ENCODE measurements at regions not wholly inside any gene's neighbourhood (a gene's known extent, or its start where the extent isn't known, plus 50 kb on each side); places are given as distances from the start of the nearest gene placed in this dataset.

DNA sequence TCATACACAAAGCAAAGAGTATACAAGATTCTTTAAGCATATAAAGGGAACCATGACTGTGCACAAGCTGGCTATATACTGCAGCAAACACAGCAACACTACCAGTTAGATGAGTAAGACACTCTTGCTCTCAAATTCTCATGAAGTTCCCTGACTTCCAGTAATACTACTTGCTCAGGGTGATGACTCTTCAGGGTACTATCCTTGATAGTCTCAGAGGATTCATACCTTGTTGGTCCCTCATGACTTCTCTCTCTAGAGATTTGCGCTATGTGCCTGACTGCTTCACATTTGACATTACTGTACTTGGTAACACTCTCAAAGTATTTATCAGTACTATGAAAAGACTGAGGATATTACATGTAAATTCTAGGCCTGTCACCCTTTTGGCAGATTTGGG, 159.8 kb upstream of the ZRANB2 start:
- Histone ChIP-seq H4K20me1 (no peaks in the 10 kb centered on the region), H3K4me2 (no peak overlapping the region), H3K4me1 (peaks cover 0 to 5% (median 0%) of the 10 kb centered on the region in 10 experiments; a peak in 2 of 20 replicates), H3K9me3 (replicated peaks in 1 of 11) (no peaks in the 10 kb centered on the region), H3K4me3 (no peak overlapping the region), H3K27ac (no peak overlapping the region), H3K27me3 (no peaks in the 10 kb centered on the region), H3K36me3 (no peaks in the 10 kb centered on the region), H3K9ac (no peak overlapping the region)
- no peak for TF ChIP-seq Cebpa-rat (IDR thresholded peaks at IDR 0.05)

DNA sequence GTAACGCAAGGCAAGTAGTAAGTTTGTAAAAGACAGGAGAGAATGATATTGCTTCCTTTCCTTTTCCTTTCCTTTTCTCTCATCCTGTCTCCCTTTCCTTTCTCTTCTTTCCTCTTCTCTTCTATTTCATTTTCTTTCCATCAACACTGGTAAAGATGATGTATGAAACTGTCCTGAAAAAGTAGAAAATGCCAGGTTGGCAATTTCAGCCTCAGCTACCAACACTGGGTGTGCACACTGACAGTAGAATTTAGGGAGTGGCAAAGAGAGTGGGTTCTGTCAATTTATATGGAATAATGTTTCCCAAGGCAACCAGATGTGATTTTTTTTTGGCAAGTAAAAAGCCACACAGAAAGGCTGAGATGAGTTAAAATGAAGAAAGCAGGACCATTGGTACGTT, 155.7 kb upstream of the ZRANB2 start:
- Histone ChIP-seq H3K4me3 (no peak overlapping the region), H3K27me3 (no peaks in the 10 kb centered on the region), H3K4me2 (no peak overlapping the region), H4K20me1 (no peaks in the 10 kb centered on the region), H3K9me3 (replicated peaks in 1 of 11) (no peaks in the 10 kb centered on the region), H3K27ac (no peak overlapping the region), H3K4me1 (no peaks in the 10 kb centered on the region), H3K9ac (no peak overlapping the region), H3K36me3 (no peaks in the 10 kb centered on the region)
- no peak for TF ChIP-seq Cebpa-rat (IDR thresholded peaks at IDR 0.05)

DNA sequence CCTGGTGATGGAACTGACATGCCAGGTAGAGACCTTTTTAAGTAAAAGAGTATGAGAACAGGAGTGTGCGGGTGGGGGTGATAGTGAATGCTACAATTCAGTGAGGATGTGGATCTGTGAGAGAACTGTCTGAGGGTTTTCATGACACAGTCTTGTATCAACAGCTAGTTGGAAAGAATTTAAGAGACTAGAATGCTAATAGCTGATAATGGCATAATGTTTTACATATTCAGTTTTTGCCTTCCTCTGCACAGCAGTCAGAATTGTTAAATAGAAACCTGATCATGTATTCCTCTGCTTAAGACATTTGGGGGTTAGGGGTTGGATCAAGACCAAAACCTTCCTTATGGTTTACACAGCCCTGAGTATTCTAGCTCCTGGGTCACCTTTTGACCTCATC, 152.8 kb upstream of the ZRANB2 start:
- Histone ChIP-seq H3K36me3 (no peaks in the 10 kb centered on the region), H3K4me2 (no peak overlapping the region), H4K20me1 (no peaks in the 10 kb centered on the region), H3K9ac (no peak overlapping the region), H3K4me1 (no peaks in the 10 kb centered on the region), H3K9me3 (replicated peaks in 1 of 11) (no peaks in the 10 kb centered on the region), H3K27ac (no peak overlapping the region), H3K27me3 (no peaks in the 10 kb centered on the region), H3K4me3 (no peak overlapping the region)
- no peak for TF ChIP-seq Cebpa-rat (IDR thresholded peaks at IDR 0.05)

DNA sequence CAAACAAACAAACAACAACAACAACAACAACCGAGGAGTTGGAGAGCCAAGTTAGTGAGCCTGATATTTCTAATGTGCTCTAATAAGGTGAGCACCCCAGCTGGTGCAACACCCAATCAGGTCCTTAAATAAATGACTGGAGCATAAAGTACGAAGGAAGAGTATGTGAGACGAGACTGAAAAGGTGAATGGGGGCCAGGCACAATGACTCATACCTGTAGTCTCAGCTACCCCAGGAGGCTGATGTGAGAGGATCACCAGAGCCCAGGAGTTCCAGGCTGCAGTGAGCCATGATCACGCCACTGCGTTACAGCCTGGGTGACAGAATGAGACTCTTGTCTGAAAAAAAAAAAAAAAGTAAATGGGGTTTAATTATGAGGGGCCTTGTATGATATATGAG, 152.0 kb upstream of the ZRANB2 start:
- H3K27ac ChIP-seq = no peak overlapping the region
- no peak overlapping the region for H3K4me3 ChIP-seq
- no peaks in the 10 kb centered on the region for H3K9me3 ChIP-seq (replicated peaks in 1 of 11)
- H3K4me2 ChIP-seq = no peak overlapping the region
- H3K36me3 ChIP-seq = no peaks in the 10 kb centered on the region
- no peaks in the 10 kb centered on the region for H4K20me1 ChIP-seq
- TF ChIP-seq Cebpa-rat (IDR thresholded peaks at IDR 0.05) = no peak
- H3K4me1 ChIP-seq = no peaks in the 10 kb centered on the region
- H3K27me3 ChIP-seq = no peaks in the 10 kb centered on the region
- H3K9ac ChIP-seq = no peak overlapping the region

DNA sequence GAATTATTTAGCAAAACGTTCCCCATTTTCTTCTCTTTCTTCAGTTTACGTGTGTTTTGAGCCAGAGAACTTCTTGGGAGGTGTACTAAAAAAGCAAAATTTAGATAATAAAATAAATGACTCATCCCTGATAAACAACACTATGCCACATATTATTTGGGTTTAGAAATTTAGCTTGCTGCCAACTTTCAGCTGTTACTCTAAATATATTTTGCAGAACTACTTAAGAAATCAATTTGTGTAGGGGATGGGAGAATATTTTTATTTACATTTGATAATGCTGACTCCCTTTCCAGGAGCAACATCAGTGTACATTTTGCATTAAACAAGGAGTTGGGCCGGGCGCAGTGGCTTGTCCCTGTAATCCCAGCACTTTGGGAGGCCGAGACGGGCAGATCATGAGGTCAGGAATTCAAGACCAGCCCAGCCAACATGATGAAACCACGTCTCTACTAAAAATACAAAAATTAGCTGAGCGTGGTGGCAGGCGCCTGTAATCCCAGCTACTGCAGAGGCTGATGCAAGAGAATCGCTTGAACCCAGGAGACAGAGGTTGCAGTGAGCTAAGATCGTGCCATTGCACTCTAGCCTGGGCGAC, 151.4 kb upstream of the ZRANB2 start:
- no peak overlapping the region for H3K4me3 ChIP-seq
- H3K27me3 ChIP-seq = no peaks in the 10 kb centered on the region
- TF ChIP-seq Cebpa-rat (IDR thresholded peaks at IDR 0.05) = no peak
- H3K36me3 ChIP-seq = no peaks in the 10 kb centered on the region
- no peaks in the 10 kb centered on the region for H3K4me1 ChIP-seq
- no peak overlapping the region for H3K27ac ChIP-seq
- H4K20me1 ChIP-seq = no peaks in the 10 kb centered on the region
- no peak overlapping the region for H3K4me2 ChIP-seq
- H3K9me3 ChIP-seq (replicated peaks in 1 of 11) = no peaks in the 10 kb centered on the region
- no peak overlapping the region for H3K9ac ChIP-seq

DNA sequence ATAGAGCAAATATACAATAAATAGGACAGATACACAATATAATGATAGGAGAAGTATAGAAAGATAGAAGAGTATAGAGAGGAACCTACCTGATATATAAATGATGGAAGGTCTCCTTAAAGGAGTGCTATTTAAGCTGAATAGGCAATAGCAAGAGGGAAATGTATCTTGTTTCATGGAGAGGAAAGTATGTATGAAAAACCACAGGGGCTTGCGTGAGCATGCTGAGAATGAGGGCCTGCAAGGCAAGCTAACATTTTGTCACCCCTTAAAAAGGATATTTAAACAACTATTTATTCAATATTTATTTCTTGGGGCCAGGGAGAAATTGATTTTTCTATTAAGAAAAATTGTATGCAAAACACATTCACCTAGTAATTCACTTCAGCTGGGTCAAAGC, 150.9 kb upstream of the ZRANB2 start:
- H4K20me1 ChIP-seq = no peaks in the 10 kb centered on the region
- no peaks in the 10 kb centered on the region for H3K27me3 ChIP-seq
- H3K27ac ChIP-seq = no peak overlapping the region
- H3K9me3 ChIP-seq (replicated peaks in 1 of 11) = no peaks in the 10 kb centered on the region
- no peak for TF ChIP-seq Cebpa-rat (IDR thresholded peaks at IDR 0.05)
- no peak overlapping the region for H3K4me2 ChIP-seq
- no peaks in the 10 kb centered on the region for H3K4me1 ChIP-seq
- no peaks in the 10 kb centered on the region for H3K36me3 ChIP-seq
- no peak overlapping the region for H3K9ac ChIP-seq
- H3K4me3 ChIP-seq = no peak overlapping the region

DNA sequence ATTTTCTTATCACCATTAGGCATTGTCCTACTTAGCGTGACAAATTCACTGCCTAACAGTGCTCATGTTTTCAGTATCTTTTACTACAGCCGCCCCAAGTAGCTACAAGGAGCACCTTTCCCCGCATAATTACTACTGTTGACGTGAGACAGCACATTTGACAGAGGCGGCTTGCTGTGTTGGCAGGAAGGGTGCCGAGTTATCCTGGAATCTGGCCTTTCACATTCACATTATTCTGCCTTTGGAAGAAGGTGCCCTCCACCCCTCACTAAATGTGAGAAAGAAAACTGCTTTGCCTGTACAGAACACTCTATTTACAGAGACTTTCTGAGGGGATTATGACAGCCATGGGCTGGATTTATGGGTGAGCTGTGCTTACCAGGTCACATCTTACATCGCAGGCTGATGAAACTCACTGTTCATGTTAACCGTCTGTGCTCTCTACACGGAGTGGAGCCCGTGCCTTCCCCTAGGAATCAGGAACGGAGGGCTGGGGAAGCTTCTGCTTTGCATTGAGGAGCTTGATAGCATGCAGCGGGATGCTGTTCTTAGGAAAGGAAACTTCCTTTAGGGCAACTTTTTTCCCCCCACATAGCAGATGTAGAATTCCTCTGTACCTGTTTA, 148.0 kb upstream of the ZRANB2 start:
- Histone ChIP-seq H3K27ac (no peak overlapping the region), H3K4me1 (no peaks in the 10 kb centered on the region), H3K4me2 (no peak overlapping the region), H3K9ac (no peak overlapping the region), H3K27me3 (no peaks in the 10 kb centered on the region), H3K36me3 (no peaks in the 10 kb centered on the region), H3K4me3 (no peak overlapping the region), H3K9me3 (replicated peaks in 1 of 11) (no peaks in the 10 kb centered on the region), H4K20me1 (no peaks in the 10 kb centered on the region)
- TF ChIP-seq Cebpa-rat (IDR thresholded peaks at IDR 0.05) = no peak

DNA sequence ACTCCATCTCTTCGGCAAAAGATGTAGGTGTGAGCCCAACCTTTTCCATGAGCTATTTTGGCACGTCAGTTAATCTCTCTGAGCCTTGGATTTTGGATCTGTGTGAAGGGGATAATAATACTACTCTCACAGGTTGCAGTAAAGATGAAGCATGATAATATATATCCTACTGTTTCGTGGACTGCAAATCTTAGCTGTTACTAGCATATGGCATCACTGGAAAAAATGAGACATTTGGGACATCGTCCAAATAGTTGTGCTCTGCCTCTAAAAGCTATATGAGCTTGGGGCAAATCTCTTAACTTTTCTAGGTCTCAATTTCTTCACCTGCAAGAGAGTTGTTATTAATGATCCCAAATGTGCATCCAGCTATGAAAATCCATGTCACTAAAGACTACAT, 147.4 kb upstream of the ZRANB2 start:
- Histone ChIP-seq H3K4me3 (no peak overlapping the region), H3K27me3 (no peaks in the 10 kb centered on the region), H4K20me1 (no peaks in the 10 kb centered on the region), H3K27ac (no peak overlapping the region), H3K9me3 (replicated peaks in 1 of 11) (no peaks in the 10 kb centered on the region), H3K9ac (no peak overlapping the region), H3K36me3 (no peaks in the 10 kb centered on the region), H3K4me2 (no peak overlapping the region), H3K4me1 (no peaks in the 10 kb centered on the region)
- no peak for TF ChIP-seq Cebpa-rat (IDR thresholded peaks at IDR 0.05)

DNA sequence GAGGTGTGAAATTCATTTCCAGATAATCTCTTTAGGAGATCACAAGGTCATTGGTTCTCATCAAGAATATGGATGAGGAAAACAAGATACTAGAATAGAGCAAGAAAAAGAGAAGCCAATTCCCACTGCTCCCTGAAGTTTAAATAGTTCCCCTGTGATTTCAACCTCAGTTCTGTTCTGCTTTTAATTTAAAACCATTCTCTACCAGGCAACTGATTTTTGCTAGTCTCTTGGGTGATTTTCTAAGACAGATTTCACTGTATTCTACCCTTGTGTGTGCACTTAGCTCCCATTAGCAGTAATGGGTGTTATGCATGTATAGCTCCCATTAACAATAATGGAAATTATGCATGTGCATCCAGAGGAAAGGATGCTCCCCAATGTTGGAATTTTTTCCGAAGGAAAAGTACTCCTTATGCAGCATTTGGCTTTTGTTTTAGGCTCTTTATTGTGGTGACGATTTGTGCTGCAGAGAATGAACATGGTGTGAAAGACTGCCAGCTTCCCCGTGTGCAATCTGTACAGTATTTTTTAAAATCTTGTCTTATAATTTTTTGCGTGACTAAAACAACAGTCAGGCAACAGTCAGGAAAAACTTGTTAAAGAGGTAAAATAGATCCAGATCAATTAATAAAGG, 144.0 kb upstream of the ZRANB2 start:
- H3K27ac ChIP-seq = no peak overlapping the region
- H3K4me2 ChIP-seq = no peak overlapping the region

More for the DNA sequence above, 144.0 kb upstream of the ZRANB2 start:
- Histone ChIP-seq H3K9ac (no peak overlapping the region), H3K9me3 (replicated peaks in 1 of 11) (peaks cover 0 to 7% (median 0%) of the 10 kb centered on the region in 11 experiments; a peak in 1 of 22 replicates), H3K4me3 (no peak overlapping the region), H3K36me3 (no peaks in the 10 kb centered on the region), H4K20me1 (no peaks in the 10 kb centered on the region), H3K4me1 (0 out of 20 replicates have a peak, but pooled peaks cover 0 to 4% (median 0%) of the 10 kb centered on the region in 10 experiments), H3K27me3 (no peaks in the 10 kb centered on the region)
- no peak for TF ChIP-seq Cebpa-rat (IDR thresholded peaks at IDR 0.05)
